ENCODE measurements at regions not wholly inside any gene's neighbourhood (a gene's known extent, or its start where the extent isn't known, plus 50 kb on each side); places are given as distances from the start of the nearest gene placed in this dataset.

DNA sequence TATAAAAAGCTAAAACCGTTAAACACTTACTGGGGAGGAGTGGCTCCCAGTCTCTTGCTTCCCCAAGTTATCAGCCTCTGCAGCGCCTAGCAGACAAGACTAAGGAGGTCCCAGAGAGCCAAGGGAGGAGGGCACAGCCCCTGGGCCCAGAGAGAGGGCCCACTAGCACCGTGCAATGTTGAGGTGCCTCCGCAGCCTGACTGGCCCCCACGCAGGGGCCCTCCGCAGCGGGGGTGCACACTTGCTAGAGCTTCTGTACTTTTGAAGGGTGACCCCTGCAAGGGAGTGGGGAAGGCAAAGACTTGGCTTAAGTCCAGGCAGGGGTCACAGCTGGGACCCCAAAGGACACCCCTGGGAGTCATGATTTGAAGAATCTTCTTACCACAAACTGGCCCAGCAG lies 98.0 kb downstream of the ADAMTS15 start:
- no peak overlapping the region for H3K4me3 ChIP-seq (ENCODE audit: low read depth, low read length)
- DNase-seq (ENCODE audit: low read depth) = no peak
- TF ChIP-seq, protein P1, sequence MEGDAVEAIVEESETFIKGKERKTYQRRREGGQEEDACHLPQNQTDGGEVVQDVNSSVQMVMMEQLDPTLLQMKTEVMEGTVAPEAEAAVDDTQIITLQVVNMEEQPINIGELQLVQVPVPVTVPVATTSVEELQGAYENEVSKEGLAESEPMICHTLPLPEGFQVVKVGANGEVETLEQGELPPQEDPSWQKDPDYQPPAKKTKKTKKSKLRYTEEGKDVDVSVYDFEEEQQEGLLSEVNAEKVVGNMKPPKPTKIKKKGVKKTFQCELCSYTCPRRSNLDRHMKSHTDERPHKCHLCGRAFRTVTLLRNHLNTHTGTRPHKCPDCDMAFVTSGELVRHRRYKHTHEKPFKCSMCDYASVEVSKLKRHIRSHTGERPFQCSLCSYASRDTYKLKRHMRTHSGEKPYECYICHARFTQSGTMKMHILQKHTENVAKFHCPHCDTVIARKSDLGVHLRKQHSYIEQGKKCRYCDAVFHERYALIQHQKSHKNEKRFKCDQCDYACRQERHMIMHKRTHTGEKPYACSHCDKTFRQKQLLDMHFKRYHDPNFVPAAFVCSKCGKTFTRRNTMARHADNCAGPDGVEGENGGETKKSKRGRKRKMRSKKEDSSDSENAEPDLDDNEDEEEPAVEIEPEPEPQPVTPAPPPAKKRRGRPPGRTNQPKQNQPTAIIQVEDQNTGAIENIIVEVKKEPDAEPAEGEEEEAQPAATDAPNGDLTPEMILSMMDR (IDR thresholded peaks at IDR 0.05; ENCODE audit: insufficient read depth, low read depth, low read length) = no peak

DNA sequence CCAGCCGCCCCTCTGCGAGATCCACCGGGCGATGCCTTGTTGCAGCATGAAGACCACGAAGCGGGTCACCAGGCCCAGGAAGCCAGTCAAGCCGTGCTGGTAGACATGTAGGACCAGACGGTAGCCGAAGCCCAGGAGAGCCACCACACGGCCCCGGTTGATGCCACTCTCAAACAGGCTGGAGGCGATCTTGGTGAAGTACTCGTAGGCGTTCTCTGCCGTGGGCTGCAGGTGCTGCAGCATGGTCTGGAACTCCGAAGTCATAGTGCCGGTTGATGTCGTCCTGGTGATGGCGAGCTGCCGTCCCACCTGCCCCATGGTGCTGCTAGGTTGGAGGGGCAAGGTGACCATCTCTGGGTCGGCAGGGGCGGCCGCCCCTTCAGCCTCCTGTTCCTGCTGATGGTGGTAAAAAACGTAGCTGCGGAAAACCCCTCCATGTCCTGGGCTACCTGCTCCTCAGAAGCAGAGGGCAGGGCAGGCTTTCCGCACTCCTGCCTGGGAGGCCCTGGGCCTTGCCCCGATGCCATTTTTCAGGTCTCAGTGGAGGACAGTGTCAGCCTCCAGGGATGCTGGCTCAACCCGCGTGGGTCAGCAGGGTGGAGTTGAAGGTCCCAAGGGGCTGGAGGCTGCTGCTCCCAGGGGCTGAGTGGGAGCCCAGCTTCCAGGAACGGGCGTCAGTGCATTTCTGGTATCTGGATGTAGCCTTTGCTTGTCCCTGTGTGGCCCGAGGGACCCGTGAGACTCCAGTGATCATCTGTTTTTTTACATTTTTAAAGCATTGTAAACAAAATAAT lies 98.7 kb downstream of the ADAMTS15 start:
- TF ChIP-seq, protein P1 (IDR thresholded peaks at IDR 0.05; ENCODE audit: insufficient read depth, low read depth, low read length) = no peak
- no peak for DNase-seq (ENCODE audit: low read depth)
- H3K4me3 ChIP-seq (ENCODE audit: low read depth, low read length) = no peak overlapping the region

DNA sequence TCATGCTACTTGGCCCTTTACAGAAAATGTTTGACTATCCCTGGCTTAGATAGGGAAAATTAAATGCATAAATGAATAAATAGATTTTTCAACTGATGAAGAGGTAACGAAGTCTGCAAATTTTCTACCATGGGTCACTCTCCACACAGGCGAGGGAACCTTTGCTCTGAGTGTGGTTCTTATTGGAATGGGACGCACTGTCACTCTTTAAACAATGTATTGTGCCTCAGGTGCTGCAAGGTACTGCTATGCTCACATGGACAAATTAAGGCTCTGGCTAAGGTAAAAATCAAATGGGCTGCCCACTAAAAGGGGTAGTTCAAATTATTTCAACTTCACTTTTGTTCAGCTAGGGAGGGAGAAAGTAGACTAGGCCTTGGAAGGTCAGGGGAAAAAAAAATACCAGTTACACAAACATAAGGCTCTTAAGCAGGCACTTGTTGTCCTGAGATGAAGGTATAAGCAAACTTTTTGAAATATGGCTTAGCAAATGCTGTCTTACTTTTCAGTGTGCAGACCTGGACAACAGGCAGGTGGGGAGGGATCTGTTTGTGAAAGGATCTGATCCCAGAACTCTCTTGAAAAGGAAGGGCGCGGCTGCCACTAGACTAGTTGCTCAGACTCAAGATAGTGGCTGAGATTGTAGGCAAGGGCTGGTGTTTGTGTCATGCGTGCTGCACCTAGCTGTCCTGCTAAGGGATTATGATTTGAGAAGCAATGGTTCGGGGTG lies 99.5 kb downstream of the ADAMTS15 start:
- no peak for DNase-seq (ENCODE audit: low read depth)
- H3K4me3 ChIP-seq (ENCODE audit: low read depth, low read length) = no peak overlapping the region
- TF ChIP-seq, protein P1 (IDR thresholded peaks at IDR 0.05; ENCODE audit: insufficient read depth, low read depth, low read length) = no peak

DNA sequence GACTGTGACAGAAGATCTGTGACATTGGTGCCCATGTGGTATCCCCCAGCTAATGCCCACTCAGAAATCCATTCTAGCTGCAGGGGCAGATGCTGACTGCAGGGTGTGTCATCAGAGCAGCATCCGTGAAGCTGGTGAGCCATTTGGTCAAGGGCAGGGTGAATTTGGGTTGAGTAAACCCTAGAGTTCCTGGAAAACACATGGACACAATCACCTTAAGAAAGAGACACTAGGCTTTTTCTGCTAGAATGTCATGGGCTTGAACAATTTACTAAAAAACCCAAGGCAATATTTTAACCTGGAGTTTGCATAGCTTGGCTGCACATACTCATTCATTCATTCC lies 100.0 kb downstream of the ADAMTS15 start:
- DNase-seq (ENCODE audit: low read depth) = no peak
- H3K4me3 ChIP-seq (ENCODE audit: low read depth, low read length) = no peak overlapping the region
- TF ChIP-seq, protein P1 (IDR thresholded peaks at IDR 0.05; ENCODE audit: insufficient read depth, low read depth, low read length) = no peak

DNA sequence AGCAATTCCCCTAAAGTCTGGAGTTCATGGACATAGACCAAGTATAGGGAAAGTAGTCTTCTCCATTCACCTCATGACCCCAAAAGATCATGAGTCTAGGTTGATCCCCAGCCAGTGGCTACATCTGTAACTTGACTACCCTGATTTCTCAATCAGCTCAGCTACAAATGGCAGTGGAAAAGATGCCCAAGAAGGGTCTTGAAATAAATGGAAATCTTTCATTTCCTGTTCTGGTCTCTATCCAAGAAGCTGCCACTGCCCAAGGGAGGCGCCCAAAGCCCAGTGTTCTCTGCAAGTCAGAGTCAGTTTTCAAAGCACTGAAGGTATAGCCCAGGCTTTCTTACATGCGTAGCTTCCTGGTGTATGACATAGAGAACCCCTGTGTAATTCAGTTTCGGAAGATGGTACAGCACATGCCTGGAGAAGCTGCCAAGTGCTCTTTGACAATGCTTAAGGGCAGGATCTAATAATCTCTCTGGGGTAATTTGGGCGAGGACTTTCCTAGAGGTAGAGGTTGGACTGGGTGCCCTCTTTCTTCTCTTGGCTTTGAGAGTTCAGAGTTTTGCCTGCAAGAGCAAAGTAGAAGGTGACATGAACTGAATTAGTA lies 101.1 kb downstream of the ADAMTS15 start:
- peak; percentile 28 for DNase-seq (ENCODE audit: low read depth)

DNA sequence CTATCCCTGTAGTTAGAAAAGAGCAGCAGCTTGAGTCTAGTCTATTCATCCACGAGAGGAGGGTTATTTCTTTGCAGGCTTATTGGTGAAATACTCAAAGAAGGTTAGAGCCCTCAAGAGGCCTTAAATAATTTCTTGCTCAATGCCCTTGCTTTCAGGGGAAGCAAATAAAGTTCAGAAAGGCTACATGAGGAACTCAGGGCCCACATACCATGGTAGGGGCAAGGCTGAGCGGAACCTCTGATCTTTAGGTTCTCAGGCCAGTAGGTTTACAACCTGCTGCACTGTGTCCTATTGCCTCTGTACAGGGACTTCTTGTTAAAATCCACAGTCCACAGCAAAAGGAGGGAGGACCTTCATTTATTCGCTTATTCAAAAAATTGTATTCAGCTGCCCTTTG lies 101.7 kb downstream of the ADAMTS15 start:
- no peak overlapping the region for H3K4me3 ChIP-seq (ENCODE audit: low read depth, low read length)
- no peak for DNase-seq (ENCODE audit: low read depth)
- TF ChIP-seq, protein P1 (IDR thresholded peaks at IDR 0.05; ENCODE audit: insufficient read depth, low read depth, low read length) = no peak

More for the DNA sequence above, 101.1 kb downstream of the ADAMTS15 start:
- TF ChIP-seq, protein P1 (IDR thresholded peaks at IDR 0.05; ENCODE audit: insufficient read depth, low read depth, low read length) = no peak
- H3K4me3 ChIP-seq (ENCODE audit: low read depth, low read length) = no peak overlapping the region
